ENCODE measurements at regions not wholly inside any gene's neighbourhood (a gene's known extent, or its start where the extent isn't known, plus 50 kb on each side); places are given as distances from the start of the nearest gene placed in this dataset.
A peak's percentile ranks its signal among the peaks of the same experiment; 100 is the strongest.

DNA sequence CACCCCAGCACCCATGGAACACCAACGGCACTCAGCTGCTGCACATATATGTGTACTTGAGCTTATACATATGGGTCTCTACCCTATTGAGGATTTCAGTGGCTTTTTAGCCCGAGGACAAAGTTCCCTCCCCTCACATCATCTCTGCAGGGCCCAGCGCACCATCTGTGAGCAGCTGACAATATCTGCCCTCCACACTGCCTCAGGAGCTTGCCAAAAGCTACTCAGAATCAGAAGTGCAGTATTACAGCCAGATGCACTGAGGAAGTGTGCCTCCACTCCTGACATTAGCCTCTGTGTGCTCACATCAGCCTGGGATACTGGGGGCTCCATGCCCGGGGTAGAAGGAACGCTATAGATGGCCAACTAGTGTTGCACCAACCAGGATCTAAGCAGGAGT lies 903.9 kb downstream of the UQCRFS1 start:
- TF ChIP-seq, protein P1, sequence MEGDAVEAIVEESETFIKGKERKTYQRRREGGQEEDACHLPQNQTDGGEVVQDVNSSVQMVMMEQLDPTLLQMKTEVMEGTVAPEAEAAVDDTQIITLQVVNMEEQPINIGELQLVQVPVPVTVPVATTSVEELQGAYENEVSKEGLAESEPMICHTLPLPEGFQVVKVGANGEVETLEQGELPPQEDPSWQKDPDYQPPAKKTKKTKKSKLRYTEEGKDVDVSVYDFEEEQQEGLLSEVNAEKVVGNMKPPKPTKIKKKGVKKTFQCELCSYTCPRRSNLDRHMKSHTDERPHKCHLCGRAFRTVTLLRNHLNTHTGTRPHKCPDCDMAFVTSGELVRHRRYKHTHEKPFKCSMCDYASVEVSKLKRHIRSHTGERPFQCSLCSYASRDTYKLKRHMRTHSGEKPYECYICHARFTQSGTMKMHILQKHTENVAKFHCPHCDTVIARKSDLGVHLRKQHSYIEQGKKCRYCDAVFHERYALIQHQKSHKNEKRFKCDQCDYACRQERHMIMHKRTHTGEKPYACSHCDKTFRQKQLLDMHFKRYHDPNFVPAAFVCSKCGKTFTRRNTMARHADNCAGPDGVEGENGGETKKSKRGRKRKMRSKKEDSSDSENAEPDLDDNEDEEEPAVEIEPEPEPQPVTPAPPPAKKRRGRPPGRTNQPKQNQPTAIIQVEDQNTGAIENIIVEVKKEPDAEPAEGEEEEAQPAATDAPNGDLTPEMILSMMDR (IDR thresholded peaks at IDR 0.05; ENCODE audit: insufficient read depth, low read length, severe bottlenecking): no peak
- no peaks in the 10 kb centered on the region for H3K27me3 ChIP-seq (ENCODE audit: control insufficient read depth, insufficient read depth, low read length)
- FAIRE-seq (no peak), DNase-seq (ENCODE audit: low read depth) (no peak)
- no peak overlapping the region for H3K4me3 ChIP-seq (ENCODE audit: low read depth, low read length)
- H3K36me3 ChIP-seq (ENCODE audit: control insufficient read depth, insufficient read depth, low read length): no peaks in the 10 kb centered on the region

DNA sequence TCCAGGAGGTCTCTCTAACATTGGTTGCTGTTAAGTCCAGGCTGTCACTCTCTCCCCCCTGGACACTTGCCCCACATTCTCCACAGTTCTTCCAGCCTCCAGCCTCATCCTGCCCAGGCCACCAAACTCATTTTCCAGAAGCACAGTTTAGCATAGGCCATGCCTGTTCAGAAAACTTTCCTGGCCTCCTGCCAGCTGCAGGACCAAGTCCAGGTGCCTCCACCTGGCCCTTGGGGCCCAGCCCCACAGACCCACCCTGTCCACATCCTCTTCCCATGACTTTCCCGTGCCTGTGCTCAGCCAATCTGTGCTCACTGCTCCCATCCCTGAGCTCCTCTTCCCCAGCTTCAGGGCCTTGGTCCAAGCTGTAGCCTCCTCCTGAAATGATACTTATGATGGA lies 905.0 kb downstream of the UQCRFS1 start:
- no peak overlapping the region for H3K4me3 ChIP-seq (ENCODE audit: low read depth, low read length)
- DNase-seq (ENCODE audit: low read depth) (no peak), FAIRE-seq (no peak)
- H3K27me3 ChIP-seq (ENCODE audit: control insufficient read depth, insufficient read depth, low read length): no peaks in the 10 kb centered on the region
- TF ChIP-seq, protein P1 (IDR thresholded peaks at IDR 0.05; ENCODE audit: insufficient read depth, low read length, severe bottlenecking): no peak
- H3K36me3 ChIP-seq (ENCODE audit: control insufficient read depth, insufficient read depth, low read length): no peaks in the 10 kb centered on the region

DNA sequence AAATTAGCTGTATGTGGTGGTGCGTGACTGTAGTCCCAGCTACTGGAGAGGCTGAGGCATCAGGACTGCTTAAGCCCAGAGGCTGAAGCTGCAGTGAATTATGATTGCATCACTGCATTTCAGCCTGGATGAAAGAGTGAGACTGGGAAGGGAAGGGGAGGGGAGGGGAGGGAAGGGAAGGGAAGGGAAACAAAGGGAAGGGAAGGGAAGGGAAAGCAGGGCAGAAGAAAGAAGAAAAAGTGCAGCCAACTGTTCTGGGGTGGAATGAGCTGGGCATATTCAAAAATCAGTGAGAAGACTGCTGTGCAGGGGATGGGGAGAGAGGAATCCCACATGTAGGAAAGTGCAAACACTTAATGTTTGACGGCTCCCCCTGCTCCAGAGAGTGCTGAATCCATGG lies 905.5 kb downstream of the UQCRFS1 start:
- no peaks in the 10 kb centered on the region for H3K36me3 ChIP-seq (ENCODE audit: control insufficient read depth, insufficient read depth, low read length)
- no peak for FAIRE-seq
- H3K27me3 ChIP-seq (ENCODE audit: control insufficient read depth, insufficient read depth, low read length): no peaks in the 10 kb centered on the region
- no peak overlapping the region for H3K4me3 ChIP-seq (ENCODE audit: low read depth, low read length)
- TF ChIP-seq, protein P1 (IDR thresholded peaks at IDR 0.05; ENCODE audit: insufficient read depth, low read length, severe bottlenecking): no peak
- DNase-seq (ENCODE audit: low read depth): no peak

DNA sequence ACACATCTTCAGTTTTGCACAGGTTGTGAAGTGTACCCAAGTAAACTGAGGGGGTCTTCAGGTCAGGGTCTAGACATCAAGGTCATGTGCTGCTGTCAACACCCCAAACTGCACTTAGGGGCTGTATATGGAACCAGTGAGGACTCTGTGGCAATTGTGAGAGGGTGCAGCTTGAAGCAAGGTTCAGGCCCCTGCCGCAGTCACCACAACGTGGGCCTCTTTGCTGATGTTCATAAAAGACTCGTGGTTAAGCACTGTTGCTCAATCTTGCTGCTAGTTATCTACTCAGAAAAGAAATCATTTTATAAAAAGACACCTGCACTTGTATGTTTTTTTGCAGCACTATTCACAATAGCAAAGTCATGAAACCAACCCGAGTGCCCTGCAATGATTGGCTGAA lies 907.4 kb downstream of the UQCRFS1 start:
- H3K4me3 ChIP-seq (ENCODE audit: low read depth, low read length): no peak overlapping the region
- H3K36me3 ChIP-seq (ENCODE audit: control insufficient read depth, insufficient read depth, low read length): no peaks in the 10 kb centered on the region
- TF ChIP-seq, protein P1 (IDR thresholded peaks at IDR 0.05; ENCODE audit: insufficient read depth, low read length, severe bottlenecking): no peak
- FAIRE-seq (no peak), DNase-seq (ENCODE audit: low read depth) (no peak)
- H3K27me3 ChIP-seq (ENCODE audit: control insufficient read depth, insufficient read depth, low read length): no peaks in the 10 kb centered on the region

DNA sequence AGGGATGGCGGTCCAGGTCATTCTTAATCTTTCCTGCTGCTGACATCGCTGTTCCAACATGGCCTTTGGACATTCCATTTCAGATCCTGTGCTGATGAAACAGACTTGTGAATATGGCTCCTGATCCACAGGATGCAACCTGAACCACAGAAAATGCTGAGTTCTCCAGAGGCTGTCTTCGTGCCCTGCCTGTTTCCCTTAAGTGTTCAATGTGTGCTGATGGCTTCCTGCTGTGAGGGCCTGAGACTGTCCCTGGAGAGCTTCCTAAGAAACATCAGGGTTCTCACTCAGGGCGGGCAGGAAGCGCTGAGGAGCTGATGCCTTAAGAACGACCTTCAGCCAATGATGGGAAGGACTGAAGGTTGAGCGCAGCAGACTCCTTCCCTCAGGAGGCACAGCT lies 909.4 kb downstream of the UQCRFS1 start:
- FAIRE-seq (peak; percentile 47), DNase-seq (ENCODE audit: low read depth) (no peak)
- TF ChIP-seq, protein P1 (IDR thresholded peaks at IDR 0.05; ENCODE audit: insufficient read depth, low read length, severe bottlenecking): no peak
- H3K36me3 ChIP-seq (ENCODE audit: control insufficient read depth, insufficient read depth, low read length): no peaks in the 10 kb centered on the region
- H3K27me3 ChIP-seq (ENCODE audit: control insufficient read depth, insufficient read depth, low read length): no peaks in the 10 kb centered on the region
- H3K4me3 ChIP-seq (ENCODE audit: low read depth, low read length): no peak overlapping the region

DNA sequence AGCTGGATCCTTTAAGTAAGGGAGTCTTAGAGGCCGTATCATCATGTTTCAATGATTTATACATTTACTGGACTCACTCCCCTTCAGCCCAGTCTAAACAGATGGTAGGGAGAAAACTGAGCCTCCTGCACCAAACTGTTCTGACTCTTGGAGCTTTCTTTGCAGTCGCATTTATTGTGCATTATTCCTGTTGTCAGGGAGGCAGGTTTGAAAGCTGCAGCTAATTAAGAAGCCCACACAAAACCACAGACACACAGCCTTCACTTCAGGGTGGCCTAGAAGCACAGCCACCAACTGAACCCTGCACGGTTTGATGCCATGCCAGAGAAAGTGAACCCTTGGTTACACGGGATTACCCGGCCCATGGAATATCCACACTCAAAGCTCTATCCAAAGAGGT lies 911.0 kb downstream of the UQCRFS1 start:
- H3K27me3 ChIP-seq (ENCODE audit: control insufficient read depth, insufficient read depth, low read length): no peaks in the 10 kb centered on the region
- DNase-seq (ENCODE audit: low read depth): no peak
- peak; percentile 62 for FAIRE-seq
- TF ChIP-seq, protein P1 (IDR thresholded peaks at IDR 0.05; ENCODE audit: insufficient read depth, low read length, severe bottlenecking): no peak
- H3K4me3 ChIP-seq (ENCODE audit: low read depth, low read length): no peak overlapping the region
- no peaks in the 10 kb centered on the region for H3K36me3 ChIP-seq (ENCODE audit: control insufficient read depth, insufficient read depth, low read length)

Data from bronchial epithelial cell (primary cell).